ENCODE measurements at regions not wholly inside any gene's neighbourhood (a gene's known extent, or its start where the extent isn't known, plus 50 kb on each side); places are given as distances from the start of the nearest gene placed in this dataset.

DNA sequence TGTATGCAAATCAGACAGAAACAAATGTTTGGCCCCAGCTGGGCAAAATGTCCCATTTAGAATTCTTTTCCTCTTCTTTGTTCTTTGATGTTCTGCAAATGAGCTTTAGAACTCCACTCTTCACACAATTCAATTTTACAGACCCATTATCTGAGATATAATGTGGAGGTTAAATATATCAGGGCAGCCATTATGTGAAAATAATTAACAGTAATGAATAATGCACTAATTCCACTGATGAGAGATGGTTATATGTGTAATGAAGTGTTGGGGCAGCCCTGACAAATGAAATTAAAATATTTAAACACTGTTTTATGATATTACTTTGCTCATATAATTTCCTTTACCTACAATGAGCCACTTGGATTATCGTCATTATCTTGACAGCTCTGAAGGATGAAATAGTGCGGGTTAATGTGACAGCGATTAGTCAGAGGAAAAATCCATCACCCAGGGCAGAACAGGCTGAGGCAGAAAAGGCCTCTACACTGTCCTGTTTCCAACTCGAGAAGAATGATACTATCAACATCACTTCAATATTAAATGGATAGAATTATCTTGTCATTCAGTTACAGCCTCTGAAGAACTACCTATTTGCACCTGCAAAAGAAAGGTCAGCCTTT lies 321.1 kb downstream of the RBM26 start:
- TF ChIP-seq ESRRA (IDR thresholded peaks at IDR 0.05; ENCODE audit: borderline replicate concordance, low read length), result no peak
- no peak for TF ChIP-seq CBX8 (IDR thresholded peaks at IDR 0.05)
- no peak for TF ChIP-seq HOXB13 (CRISPR knock-in tag; IDR thresholded peaks at IDR 0.05; ENCODE audit: low read depth)
- Histone ChIP-seq H3K4me2 (no peak overlapping the region), H3K27ac (no peak overlapping the region), H3K9me3 (no peaks in the 10 kb centered on the region), H3K4me1 (no peaks in the 10 kb centered on the region), H3K4me3 (no peak overlapping the region)
- ChIA-PET CTCF (no interaction called here), POLR2A (no interaction called here)
- WGBS (ENCODE audit: missing lambda C conversion rate), result 51% methylated on average over 4 of the region's 4 CpGs
- FAIRE-seq (no peak), DNase-seq (ENCODE audit: low read depth in 1 of 2, low spot score in 1 of 2) (no peak), ATAC-seq (no peak)

DNA sequence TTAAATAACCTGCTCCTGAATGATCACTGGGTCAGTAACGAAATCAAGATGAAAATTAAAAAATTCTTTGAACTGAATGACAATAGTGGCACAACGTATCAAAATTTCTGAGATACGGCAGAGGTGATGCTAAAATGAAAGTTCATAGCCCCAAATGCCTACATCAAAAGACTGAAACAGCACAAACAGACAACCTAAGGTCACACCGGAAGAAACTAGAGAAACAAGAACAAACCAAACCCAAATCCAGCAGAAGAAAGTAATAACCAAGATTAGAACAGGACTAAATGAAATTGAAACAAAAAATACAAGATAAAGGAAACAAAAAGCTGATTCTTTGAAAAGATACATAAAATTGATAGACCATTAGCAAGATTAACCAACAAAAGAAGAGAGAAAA lies 324.1 kb downstream of the RBM26 start:
- H3K4me2 ChIP-seq, result no peak overlapping the region
- TF ChIP-seq EHMT2 (IDR thresholded peaks at IDR 0.05; ENCODE audit: low read depth) (no peak), ZFP36 (IDR thresholded peaks at IDR 0.05; ENCODE audit: borderline replicate concordance, partially characterized antibody) (no peak), POLR2A (IDR thresholded peaks at IDR 0.05; ENCODE audit: low read length) (no peak), TFCP2L1 (CRISPR knock-in tag; IDR thresholded peaks at IDR 0.05) (no peak), MAZ (IDR thresholded peaks at IDR 0.05; ENCODE audit: borderline replicate concordance, low read depth, low read length) (no peak), KDM1A (IDR thresholded peaks at IDR 0.05; ENCODE audit: low read depth) (no peak), HOXB5 (CRISPR knock-in tag; IDR thresholded peaks at IDR 0.05) (no peak), RARB (CRISPR knock-in tag; IDR thresholded peaks at IDR 0.05) (no peak), JUN (IDR thresholded peaks at IDR 0.05) (no peak), HDAC2 (IDR thresholded peaks at IDR 0.05) (no peak), MYC (IDR thresholded peaks at IDR 0.05; ENCODE audit: borderline replicate concordance, low read length) (no peak), MAFK (IDR thresholded peaks at IDR 0.05; ENCODE audit: partially characterized antibody) (no peak), HOXA7 (CRISPR knock-in tag; IDR thresholded peaks at IDR 0.05) (no peak), EHF (CRISPR knock-in tag; IDR thresholded peaks at IDR 0.05) (no peak), NFE2L2 (conservative IDR thresholded peaks at IDR 0.05; ENCODE audit: low read length) (no peak), HMGXB4 (CRISPR knock-in tag; IDR thresholded peaks at IDR 0.05; ENCODE audit: borderline replicate concordance) (no peak), HEYL (CRISPR knock-in tag; IDR thresholded peaks at IDR 0.05) (no peak), FOXS1 (CRISPR knock-in tag; IDR thresholded peaks at IDR 0.05) (no peak)
- TF ChIP-seq, protein P1, sequence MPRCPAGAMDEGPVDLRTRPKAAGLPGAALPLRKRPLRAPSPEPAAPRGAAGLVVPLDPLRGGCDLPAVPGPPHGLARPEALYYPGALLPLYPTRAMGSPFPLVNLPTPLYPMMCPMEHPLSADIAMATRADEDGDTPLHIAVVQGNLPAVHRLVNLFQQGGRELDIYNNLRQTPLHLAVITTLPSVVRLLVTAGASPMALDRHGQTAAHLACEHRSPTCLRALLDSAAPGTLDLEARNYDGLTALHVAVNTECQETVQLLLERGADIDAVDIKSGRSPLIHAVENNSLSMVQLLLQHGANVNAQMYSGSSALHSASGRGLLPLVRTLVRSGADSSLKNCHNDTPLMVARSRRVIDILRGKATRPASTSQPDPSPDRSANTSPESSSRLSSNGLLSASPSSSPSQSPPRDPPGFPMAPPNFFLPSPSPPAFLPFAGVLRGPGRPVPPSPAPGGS (IDR thresholded peaks at IDR 0.05), result no peak
- TF ChIP-seq, protein P2, sequence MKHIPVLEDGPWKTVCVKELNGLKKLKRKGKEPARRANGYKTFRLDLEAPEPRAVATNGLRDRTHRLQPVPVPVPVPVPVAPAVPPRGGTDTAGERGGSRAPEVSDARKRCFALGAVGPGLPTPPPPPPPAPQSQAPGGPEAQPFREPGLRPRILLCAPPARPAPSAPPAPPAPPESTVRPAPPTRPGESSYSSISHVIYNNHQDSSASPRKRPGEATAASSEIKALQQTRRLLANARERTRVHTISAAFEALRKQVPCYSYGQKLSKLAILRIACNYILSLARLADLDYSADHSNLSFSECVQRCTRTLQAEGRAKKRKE (CRISPR knock-in tag; IDR thresholded peaks at IDR 0.05; ENCODE audit: low read depth), result no peak
- no peak for FAIRE-seq
- POLR2A ChIA-PET, result no interaction called here
- no peak for ATAC-seq
- no peak for DNase-seq (ENCODE audit: low read depth in 1 of 2, low spot score in 1 of 2)
- H3K9me3 ChIP-seq, result no peaks in the 10 kb centered on the region
- CTCF ChIA-PET, result no interaction called here
- H3K4me1 ChIP-seq, result no peaks in the 10 kb centered on the region
- no peak overlapping the region for H3K4me3 ChIP-seq
- 3% methylated on average over 4 of the region's 4 CpGs for WGBS (ENCODE audit: missing lambda C conversion rate)
- H3K27ac ChIP-seq, result no peak overlapping the region

DNA sequence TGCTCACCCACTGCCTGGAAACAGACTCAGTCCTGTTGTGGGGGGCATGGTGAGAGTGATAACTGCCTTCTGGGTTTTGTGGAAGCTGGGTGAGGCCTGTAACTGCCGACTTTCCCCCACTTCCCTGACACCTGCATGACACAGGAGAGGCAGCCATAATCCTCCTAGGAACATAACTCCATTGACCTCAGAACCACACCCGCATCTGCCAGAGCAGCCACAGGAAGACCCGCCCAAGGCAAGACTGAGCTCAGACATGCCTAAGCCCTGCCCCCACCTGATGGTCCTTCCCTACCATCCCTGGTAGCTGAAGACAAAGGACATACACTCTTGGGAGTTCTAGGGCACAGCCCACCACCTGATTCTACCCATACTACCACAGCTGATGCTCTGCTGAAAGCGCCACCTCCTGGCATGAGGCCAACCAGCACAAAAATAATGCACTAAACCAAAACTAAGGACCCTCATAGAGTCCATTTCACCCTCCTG lies 326.7 kb downstream of the RBM26 start:
- Histone ChIP-seq H3K4me2 (no peak overlapping the region), H3K4me3 (no peak overlapping the region), H3K4me1 (no peaks in the 10 kb centered on the region), H3K9me3 (no peaks in the 10 kb centered on the region), H3K27ac (no peak overlapping the region)
- FAIRE-seq (no peak), DNase-seq (ENCODE audit: low read depth in 1 of 2, low spot score in 1 of 2) (no peak), ATAC-seq (no peak)
- 41% methylated on average over 4 of the region's 4 CpGs for WGBS (ENCODE audit: missing lambda C conversion rate)
- CTCF ChIA-PET, result no interaction called here
- POLR2A ChIA-PET, result no interaction called here
- TF ChIP-seq CHD4 (IDR thresholded peaks at IDR 0.05; ENCODE audit: borderline replicate concordance), result no peak
- TF ChIP-seq RARB (CRISPR knock-in tag; IDR thresholded peaks at IDR 0.05), result no peak
- no peak for TF ChIP-seq CHD2 (IDR thresholded peaks at IDR 0.05; ENCODE audit: low read length, partially characterized antibody)
- TF ChIP-seq HOXB5 (CRISPR knock-in tag; IDR thresholded peaks at IDR 0.05), result no peak
- TF ChIP-seq EHMT2 (IDR thresholded peaks at IDR 0.05; ENCODE audit: low read depth), result no peak
- TF ChIP-seq, protein P3, sequence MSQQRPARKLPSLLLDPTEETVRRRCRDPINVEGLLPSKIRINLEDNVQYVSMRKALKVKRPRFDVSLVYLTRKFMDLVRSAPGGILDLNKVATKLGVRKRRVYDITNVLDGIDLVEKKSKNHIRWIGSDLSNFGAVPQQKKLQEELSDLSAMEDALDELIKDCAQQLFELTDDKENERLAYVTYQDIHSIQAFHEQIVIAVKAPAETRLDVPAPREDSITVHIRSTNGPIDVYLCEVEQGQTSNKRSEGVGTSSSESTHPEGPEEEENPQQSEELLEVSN (IDR thresholded peaks at IDR 0.05; ENCODE audit: borderline replicate concordance, low read depth), result no peak
- TF ChIP-seq MAZ (IDR thresholded peaks at IDR 0.05; ENCODE audit: borderline replicate concordance, low read depth, low read length), result no peak
- no peak for TF ChIP-seq RFX5 (IDR thresholded peaks at IDR 0.05)
- no peak for TF ChIP-seq HEYL (CRISPR knock-in tag; IDR thresholded peaks at IDR 0.05)
- TF ChIP-seq EP300 (IDR thresholded peaks at IDR 0.05), result no peak
- no peak for TF ChIP-seq HOXB13 (CRISPR knock-in tag; IDR thresholded peaks at IDR 0.05; ENCODE audit: low read depth)
- no peak for TF ChIP-seq CBX8 (IDR thresholded peaks at IDR 0.05)
- TF ChIP-seq ZC3H11A (IDR thresholded peaks at IDR 0.05), result no peak
- TF ChIP-seq, protein P4, sequence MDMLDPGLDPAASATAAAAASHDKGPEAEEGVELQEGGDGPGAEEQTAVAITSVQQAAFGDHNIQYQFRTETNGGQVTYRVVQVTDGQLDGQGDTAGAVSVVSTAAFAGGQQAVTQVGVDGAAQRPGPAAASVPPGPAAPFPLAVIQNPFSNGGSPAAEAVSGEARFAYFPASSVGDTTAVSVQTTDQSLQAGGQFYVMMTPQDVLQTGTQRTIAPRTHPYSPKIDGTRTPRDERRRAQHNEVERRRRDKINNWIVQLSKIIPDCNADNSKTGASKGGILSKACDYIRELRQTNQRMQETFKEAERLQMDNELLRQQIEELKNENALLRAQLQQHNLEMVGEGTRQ (IDR thresholded peaks at IDR 0.05), result no peak
- no peak for TF ChIP-seq POLR2A (IDR thresholded peaks at IDR 0.05; ENCODE audit: low read length)
- TF ChIP-seq HDAC2 (IDR thresholded peaks at IDR 0.05), result no peak
- TF ChIP-seq SREBF2 (IDR thresholded peaks at IDR 0.05), result no peak

Measured in A549 (cell line).